ENCODE measurements at regions not wholly inside any gene's neighbourhood (a gene's known extent, or its start where the extent isn't known, plus 50 kb on each side); places are given as distances from the start of the nearest gene placed in this dataset.
"Not testable (repeated sequence)": the region's sequence is repeated elsewhere in the genome, so short reads cannot be mapped to it uniquely, and the experiment has no call there.

DNA sequence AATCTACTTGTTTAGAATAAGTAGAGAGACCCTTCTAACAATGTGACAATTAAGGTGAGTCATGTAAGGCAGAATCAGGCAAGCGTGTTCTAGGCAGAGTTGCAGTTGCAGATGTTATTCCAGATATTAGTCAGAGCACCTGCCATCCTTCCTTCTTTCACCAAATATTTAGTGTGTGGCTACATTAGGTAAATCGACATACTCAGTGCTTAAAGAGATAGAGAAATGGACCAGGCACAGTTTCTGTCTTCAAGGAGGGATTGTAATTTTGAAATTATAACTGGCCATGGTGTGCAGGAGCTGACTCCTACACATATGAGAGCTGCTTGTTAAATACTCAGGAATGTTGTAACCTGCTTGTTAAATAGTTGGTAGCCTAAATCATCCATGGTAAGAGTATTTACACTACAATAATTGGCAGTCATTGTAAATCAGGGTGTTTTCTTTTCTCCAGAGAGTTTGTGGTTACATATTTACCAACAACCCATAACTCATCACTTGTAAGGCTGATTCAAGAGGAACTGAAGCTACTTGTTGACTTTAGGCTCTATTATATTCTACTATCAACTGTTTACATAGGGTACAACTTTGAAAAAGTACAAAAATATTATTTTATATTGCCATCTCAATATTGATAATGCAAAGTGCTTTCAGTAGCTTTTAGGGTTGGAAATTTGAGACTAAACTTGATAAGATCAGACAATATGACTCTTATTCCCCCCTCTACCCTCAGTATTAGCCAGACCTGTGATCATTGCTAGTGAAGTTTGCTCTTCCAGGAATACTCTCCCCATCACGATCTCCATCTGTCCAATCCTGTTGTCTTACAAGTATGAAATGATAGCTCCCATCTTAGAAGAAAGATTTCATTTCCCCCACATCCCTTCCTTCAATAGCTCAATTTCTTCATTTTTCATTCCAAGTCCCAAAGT, 607.1 kb downstream of the COL12A1 start:
- no peaks in the 10 kb centered on the region for H3K9me3 ChIP-seq
- H3K36me3 ChIP-seq = no peaks in the 10 kb centered on the region
- no peak overlapping the region for H3K4me3 ChIP-seq (ENCODE audit: low read depth, low read length)
- no peaks in the 10 kb centered on the region for H3K27me3 ChIP-seq
- no peak for DNase-seq
- TF ChIP-seq, protein P1, sequence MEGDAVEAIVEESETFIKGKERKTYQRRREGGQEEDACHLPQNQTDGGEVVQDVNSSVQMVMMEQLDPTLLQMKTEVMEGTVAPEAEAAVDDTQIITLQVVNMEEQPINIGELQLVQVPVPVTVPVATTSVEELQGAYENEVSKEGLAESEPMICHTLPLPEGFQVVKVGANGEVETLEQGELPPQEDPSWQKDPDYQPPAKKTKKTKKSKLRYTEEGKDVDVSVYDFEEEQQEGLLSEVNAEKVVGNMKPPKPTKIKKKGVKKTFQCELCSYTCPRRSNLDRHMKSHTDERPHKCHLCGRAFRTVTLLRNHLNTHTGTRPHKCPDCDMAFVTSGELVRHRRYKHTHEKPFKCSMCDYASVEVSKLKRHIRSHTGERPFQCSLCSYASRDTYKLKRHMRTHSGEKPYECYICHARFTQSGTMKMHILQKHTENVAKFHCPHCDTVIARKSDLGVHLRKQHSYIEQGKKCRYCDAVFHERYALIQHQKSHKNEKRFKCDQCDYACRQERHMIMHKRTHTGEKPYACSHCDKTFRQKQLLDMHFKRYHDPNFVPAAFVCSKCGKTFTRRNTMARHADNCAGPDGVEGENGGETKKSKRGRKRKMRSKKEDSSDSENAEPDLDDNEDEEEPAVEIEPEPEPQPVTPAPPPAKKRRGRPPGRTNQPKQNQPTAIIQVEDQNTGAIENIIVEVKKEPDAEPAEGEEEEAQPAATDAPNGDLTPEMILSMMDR (IDR thresholded peaks at IDR 0.05; ENCODE audit: low read depth, low read length) = no peak
- no peaks in the 10 kb centered on the region for H3K4me1 ChIP-seq

DNA sequence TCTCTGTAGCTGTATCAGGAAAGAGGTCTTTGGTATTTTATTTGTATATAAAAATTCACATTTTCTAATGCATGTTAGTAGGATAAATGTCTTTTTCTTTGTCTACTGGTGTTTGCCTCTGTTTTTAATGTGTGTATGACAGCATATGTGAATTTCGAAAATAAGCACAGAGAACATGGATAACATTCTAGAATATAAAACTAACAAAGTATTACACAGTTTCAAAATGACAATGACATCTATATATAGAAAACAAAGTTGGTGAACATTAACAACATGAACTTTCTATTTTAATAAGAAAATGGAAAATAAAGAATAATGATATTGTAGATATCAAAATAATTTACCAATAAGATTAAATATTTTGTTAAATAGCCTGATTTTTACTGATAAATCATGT, 608.0 kb downstream of the COL12A1 start:
- Histone ChIP-seq H3K4me3 (ENCODE audit: low read depth, low read length) (no peak overlapping the region), H3K9me3 (no peaks in the 10 kb centered on the region), H3K4me1 (no peaks in the 10 kb centered on the region), H3K27me3 (no peaks in the 10 kb centered on the region), H3K36me3 (no peaks in the 10 kb centered on the region)
- DNase-seq = no peak
- TF ChIP-seq, protein P1 (IDR thresholded peaks at IDR 0.05; ENCODE audit: low read depth, low read length) = no peak

DNA sequence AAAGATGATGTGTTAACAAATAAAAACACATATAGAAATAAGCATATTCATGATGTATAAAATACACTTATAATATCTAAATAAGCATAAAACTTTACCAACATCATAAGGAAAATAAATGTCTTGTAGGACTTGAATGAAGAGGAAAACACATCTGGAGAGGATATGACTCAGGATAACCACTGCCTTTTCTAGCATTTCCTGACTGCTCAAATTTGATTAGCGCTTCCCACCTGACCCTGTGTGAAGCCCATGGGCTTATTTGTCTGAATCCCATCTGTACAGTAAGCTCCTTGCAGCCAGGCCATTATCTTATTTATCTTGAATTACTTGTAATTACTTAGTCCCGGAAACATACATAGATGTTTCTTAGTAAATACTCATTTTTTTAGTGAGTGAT, 608.6 kb downstream of the COL12A1 start:
- no peak for DNase-seq

DNA sequence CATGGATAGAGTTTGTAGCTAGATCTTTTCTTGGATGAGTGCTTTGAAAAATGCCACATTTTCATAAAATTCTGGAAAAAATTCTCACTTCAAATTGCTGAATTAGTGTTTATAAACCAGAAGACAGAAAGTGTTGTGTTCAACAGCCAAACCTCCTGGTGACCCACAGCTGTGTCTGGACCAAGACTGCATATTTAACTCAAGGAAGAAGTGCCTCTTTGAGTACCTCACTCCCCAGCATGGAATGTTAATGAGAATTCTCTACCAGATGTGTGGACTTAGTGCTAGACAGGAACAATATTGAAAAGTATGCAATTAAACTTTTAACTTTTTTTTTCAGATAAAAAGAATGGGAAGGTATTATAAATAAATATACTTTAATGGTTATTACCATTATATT, 609.3 kb downstream of the COL12A1 start:
- H3K36me3 ChIP-seq = no peaks in the 10 kb centered on the region
- H3K9me3 ChIP-seq = no peaks in the 10 kb centered on the region
- H3K27me3 ChIP-seq = no peaks in the 10 kb centered on the region
- no peak for DNase-seq
- H3K4me1 ChIP-seq = no peaks in the 10 kb centered on the region
- TF ChIP-seq, protein P1 (IDR thresholded peaks at IDR 0.05; ENCODE audit: low read depth, low read length) = no peak
- H3K4me3 ChIP-seq (ENCODE audit: low read depth, low read length) = no peak overlapping the region

More for the DNA sequence above, 608.6 kb downstream of the COL12A1 start:
- no peaks in the 10 kb centered on the region for H3K36me3 ChIP-seq
- H3K27me3 ChIP-seq = no peaks in the 10 kb centered on the region
- H3K4me1 ChIP-seq = no peaks in the 10 kb centered on the region
- H3K4me3 ChIP-seq (ENCODE audit: low read depth, low read length) = no peak overlapping the region
- no peaks in the 10 kb centered on the region for H3K9me3 ChIP-seq
- TF ChIP-seq, protein P1 (IDR thresholded peaks at IDR 0.05; ENCODE audit: low read depth, low read length) = no peak

GRCh38 chr6:74594350-74594749, 611.5 kb downstream of the COL12A1 start:
- H3K4me3 ChIP-seq (ENCODE audit: low read depth, low read length); H3K36me3 ChIP-seq; DNase-seq; H3K27me3 ChIP-seq; H3K4me1 ChIP-seq; H3K9me3 ChIP-seq: not testable (repeated sequence)

DNA sequence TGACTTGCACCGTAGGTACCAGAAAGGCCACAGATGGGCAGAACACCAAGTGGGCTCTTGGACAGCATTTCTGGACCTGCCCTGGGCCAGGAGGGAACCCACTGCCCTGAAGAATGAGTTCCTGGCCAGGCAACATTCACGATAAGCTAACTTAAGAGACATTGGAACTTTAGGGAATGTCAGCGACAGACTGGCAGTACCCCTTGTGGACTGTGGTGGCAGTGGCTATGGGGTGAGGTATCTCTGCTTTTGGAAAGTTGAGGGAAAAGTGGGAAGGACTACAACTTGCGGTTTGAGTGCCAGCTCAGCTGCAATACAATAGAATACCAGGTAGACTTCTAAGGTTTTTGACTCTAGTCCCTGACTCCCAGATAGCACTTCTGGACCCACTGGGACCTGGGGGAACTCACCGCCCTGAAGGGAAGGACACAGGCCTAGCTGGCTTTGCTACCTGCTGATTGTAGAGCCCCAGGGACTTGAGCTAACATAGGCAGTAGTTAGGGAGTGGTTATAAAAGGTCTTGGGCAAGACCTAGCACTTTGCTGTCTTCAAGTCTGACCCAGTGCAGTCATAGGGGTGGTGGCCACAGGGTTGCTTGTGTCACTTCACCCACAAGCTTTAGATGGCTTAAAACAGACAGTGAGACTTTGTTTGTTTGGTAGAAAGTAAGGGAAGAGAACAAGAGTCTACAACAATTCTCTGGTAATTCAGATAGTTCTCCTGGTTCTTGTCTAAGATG, 617.6 kb downstream of the COL12A1 start:
- H3K9me3 ChIP-seq = no peaks in the 10 kb centered on the region
- H3K36me3 ChIP-seq = no peaks in the 10 kb centered on the region
- no peaks in the 10 kb centered on the region for H3K27me3 ChIP-seq
- no peak for DNase-seq
- TF ChIP-seq, protein P1 (IDR thresholded peaks at IDR 0.05; ENCODE audit: low read depth, low read length) = no peak
- no peaks in the 10 kb centered on the region for H3K4me1 ChIP-seq
- no peak overlapping the region for H3K4me3 ChIP-seq (ENCODE audit: low read depth, low read length)
